Natural killer cell treated with Interleukin-12 subunit alpha and Interleukin-12 subunit beta and Interleukin-15 and Interleukin-18, amount 100 ng/mL, for 72 hours (primary cell): ENCODE measurements at regions not wholly inside any gene's neighbourhood (a gene's known extent, or its start where the extent isn't known, plus 50 kb on each side); places are given as distances from the start of the nearest gene placed in this dataset.

Experiments
- ATAC-seq, 2 donors: fragments of 150-1000 bp; cut with Tn5 transposase in 1 of 2; sonication (Bioruptor Pico), chemical (Tn5 transposase) in 1 of 2; 2 replicates each; pipeline ENCODE4 v1.10.0; 2021
- DNase-seq: peaks from one replicate; pipeline ENCODE4 v3.0.0; 2022; ENCODE audit warnings: low spot score
- H3K27ac Mint-ChIP-seq, 2 donors: 1 replicate in 1 of 2; 2 replicates in 1 of 2; pipeline ENCODE4 v1.8.0; 2022; ENCODE audit warnings: mixed read lengths in 2 of 2, mild to moderate bottlenecking in 1 of 2, moderate library complexity in 1 of 2
- H3K27me3 Mint-ChIP-seq, 2 donors: 1 replicate in 1 of 2; 2 replicates in 1 of 2; pipeline ENCODE4 v1.8.0; 2022; ENCODE audit warnings: mixed read lengths in 2 of 2
- H3K36me3 Mint-ChIP-seq: one replicate; pipeline ENCODE4 v1.8.0; 2022; ENCODE audit warnings: mixed read lengths
- H3K4me1 Mint-ChIP-seq, 2 donors: 1 replicate in 1 of 2; 2 replicates in 1 of 2; pipeline ENCODE4 v1.8.0; 2022; ENCODE audit warnings: low read depth in 2 of 2, mixed read lengths in 2 of 2, mild to moderate bottlenecking in 1 of 2
- H3K4me3 Mint-ChIP-seq: one replicate; pipeline ENCODE4 v1.8.0; 2022; ENCODE audit warnings: mixed read lengths
- H3K9me3 Mint-ChIP-seq: 2 replicates; pipeline ENCODE4 v1.8.0; 2022; ENCODE audit warnings: mixed read lengths

DNA sequence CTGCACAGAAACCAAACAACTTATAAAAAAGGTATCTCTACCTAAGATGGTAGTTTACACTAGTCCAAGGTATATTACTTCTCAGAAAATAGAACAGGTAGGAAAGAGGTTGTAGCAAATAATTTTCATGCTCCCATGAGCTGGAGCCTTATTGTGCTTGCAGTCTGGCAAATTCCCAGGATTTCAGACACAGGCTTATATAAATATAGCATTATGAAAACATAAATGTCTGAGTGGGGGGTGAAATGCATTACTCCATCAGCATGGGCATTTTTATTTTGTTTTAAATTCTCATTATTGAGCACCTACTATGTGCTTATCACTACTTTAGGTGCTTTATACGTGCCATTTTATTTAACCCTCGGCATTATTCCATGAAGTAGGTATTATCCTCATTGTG lies 83.0 kb upstream of the PHYHIPL start:
- no peak for ATAC-seq
- Mint-ChIP-seq H3K9me3 (peaks cover 8% of the 10 kb centered on the region), H3K36me3 (no peaks in the 10 kb centered on the region), H3K27ac (no peak overlapping the region), H3K4me1 (no peaks in the 10 kb centered on the region), H3K27me3 (no peaks in the 10 kb centered on the region), H3K4me3 (no peak overlapping the region)
- no peak for DNase-seq

DNA sequence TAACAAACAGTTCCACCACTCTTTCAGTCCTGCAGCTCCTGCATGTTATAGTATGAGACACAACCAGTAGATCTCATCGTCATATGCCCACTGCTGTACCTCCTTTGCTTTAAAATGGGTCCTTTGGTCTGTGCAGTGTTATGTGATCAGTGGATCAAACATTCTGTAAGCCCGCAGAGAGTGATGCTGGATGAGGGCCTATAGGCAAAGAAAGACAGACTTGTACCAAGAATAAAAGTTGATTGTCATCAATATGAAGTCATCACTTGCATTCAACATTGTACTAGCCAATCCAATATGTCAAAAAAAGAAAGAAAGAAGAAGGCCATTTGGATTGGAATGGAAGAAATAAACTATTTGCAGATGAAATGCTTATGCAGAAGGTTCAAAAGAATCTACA lies 79.8 kb upstream of the PHYHIPL start:
- Mint-ChIP-seq H3K36me3 (no peaks in the 10 kb centered on the region), H3K4me3 (no peak overlapping the region), H3K27ac (no peak overlapping the region), H3K9me3 (peaks cover 3% of the 10 kb centered on the region), H3K27me3 (no peaks in the 10 kb centered on the region), H3K4me1 (no peaks in the 10 kb centered on the region)
- no peak for DNase-seq
- no peak for ATAC-seq

- Mint-ChIP-seq H3K27ac (no peak overlapping the region), H3K4me3 (no peak overlapping the region), H3K9me3 (peaks cover 3% of the 10 kb centered on the region), H3K4me1 (no peaks in the 10 kb centered on the region), H3K36me3 (no peaks in the 10 kb centered on the region), H3K27me3 (no peaks in the 10 kb centered on the region)
- DNase-seq (no peak), ATAC-seq (no peak)
Observed at GRCh38 chr10:59098387-59098786, 78.1 kb upstream of the PHYHIPL start.

GRCh38 chr10:59098831-59099452 lies 77.5 kb upstream of the PHYHIPL start:
- no peak overlapping the region for H3K4me3 Mint-ChIP-seq
- no peak overlapping the region for H3K27ac Mint-ChIP-seq
- no peaks in the 10 kb centered on the region for H3K4me1 Mint-ChIP-seq

GRCh38 chr10:59099481-59099880 lies 77.0 kb upstream of the PHYHIPL start:
- no peaks in the 10 kb centered on the region for H3K4me1 Mint-ChIP-seq
- no peaks in the 10 kb centered on the region for H3K27me3 Mint-ChIP-seq
- DNase-seq (no peak), ATAC-seq (no peak)
- peaks cover 3% of the 10 kb centered on the region for H3K9me3 Mint-ChIP-seq
- no peak overlapping the region for H3K4me3 Mint-ChIP-seq
- no peak overlapping the region for H3K27ac Mint-ChIP-seq
- H3K36me3 Mint-ChIP-seq, result no peaks in the 10 kb centered on the region

More at GRCh38 chr10:59098831-59099452, 77.5 kb upstream of the PHYHIPL start:
- no peak for ATAC-seq
- no peak for DNase-seq
- Mint-ChIP-seq H3K36me3 (no peaks in the 10 kb centered on the region), H3K9me3 (peaks cover 3% of the 10 kb centered on the region), H3K27me3 (no peaks in the 10 kb centered on the region)

GRCh38 chr10:59102394-59102793 lies 74.0 kb upstream of the PHYHIPL start:
- Mint-ChIP-seq H3K9me3 (no peaks in the 10 kb centered on the region), H3K27ac (no peak overlapping the region), H3K27me3 (no peaks in the 10 kb centered on the region), H3K36me3 (no peaks in the 10 kb centered on the region), H3K4me3 (no peak overlapping the region), H3K4me1 (no peaks in the 10 kb centered on the region)
- ATAC-seq (no peak), DNase-seq (no peak)

- H3K4me1 Mint-ChIP-seq, result no peaks in the 10 kb centered on the region
- no peaks in the 10 kb centered on the region for H3K9me3 Mint-ChIP-seq
- no peaks in the 10 kb centered on the region for H3K27me3 Mint-ChIP-seq
- H3K36me3 Mint-ChIP-seq, result no peaks in the 10 kb centered on the region
- no peak for ATAC-seq
- H3K4me3 Mint-ChIP-seq, result no peak overlapping the region
- DNase-seq, result no peak
- H3K27ac Mint-ChIP-seq, result no peak overlapping the region
Observed at GRCh38 chr10:59104186-59104585, 72.3 kb upstream of the PHYHIPL start.

DNA sequence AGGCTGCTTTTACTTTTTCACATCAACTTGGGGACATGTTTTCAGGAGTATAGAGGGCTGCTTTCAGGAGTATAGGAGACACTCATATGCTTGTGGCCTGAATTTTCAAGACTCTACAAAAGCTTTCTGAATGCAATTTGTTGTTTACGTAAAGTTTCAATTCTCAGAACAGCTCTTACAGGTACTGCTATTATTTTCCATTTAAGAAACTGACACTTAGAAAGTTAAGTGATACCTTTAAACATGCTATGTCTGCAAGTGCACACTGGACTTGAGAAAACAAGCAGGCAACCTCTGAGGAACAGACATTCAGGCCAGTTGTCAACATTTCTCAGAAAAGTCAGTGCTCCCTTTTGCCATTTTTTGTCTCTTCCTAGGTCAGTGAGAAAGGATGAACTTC lies 70.0 kb upstream of the PHYHIPL start:
- no peak overlapping the region for H3K27ac Mint-ChIP-seq
- H3K9me3 Mint-ChIP-seq, result no peaks in the 10 kb centered on the region
- no peak overlapping the region for H3K4me3 Mint-ChIP-seq
- no peak for DNase-seq
- H3K27me3 Mint-ChIP-seq, result no peaks in the 10 kb centered on the region
- no peaks in the 10 kb centered on the region for H3K4me1 Mint-ChIP-seq
- no peak for ATAC-seq
- H3K36me3 Mint-ChIP-seq, result no peaks in the 10 kb centered on the region

DNA sequence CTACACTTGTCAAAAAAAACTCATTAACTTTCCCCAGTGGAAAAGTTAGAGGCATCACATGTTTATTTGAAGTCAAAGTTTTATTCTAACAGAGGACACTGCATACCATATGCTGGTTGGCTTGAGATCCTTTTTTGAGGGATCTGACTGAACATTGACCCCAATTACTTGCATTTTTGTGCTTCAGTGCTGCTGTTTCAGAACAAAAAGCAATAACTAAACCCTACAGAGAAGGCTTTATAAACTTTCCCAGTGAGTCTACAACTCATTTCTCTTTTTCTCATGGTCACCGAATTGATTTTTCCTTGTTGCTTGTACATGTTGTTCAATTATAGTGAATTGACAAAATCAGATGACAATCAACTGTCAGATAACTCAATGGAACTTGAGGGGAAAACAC lies 69.3 kb upstream of the PHYHIPL start:
- DNase-seq (no peak), ATAC-seq (no peak)
- Mint-ChIP-seq H3K27me3 (no peaks in the 10 kb centered on the region), H3K4me1 (no peaks in the 10 kb centered on the region), H3K27ac (no peak overlapping the region), H3K4me3 (no peak overlapping the region), H3K9me3 (no peaks in the 10 kb centered on the region), H3K36me3 (no peaks in the 10 kb centered on the region)

- DNase-seq, result no peak
- H3K4me1 Mint-ChIP-seq, result no peaks in the 10 kb centered on the region
- no peak for ATAC-seq
- H3K4me3 Mint-ChIP-seq, result no peak overlapping the region
- no peaks in the 10 kb centered on the region for H3K9me3 Mint-ChIP-seq
- H3K27ac Mint-ChIP-seq, result no peak overlapping the region
- no peaks in the 10 kb centered on the region for H3K36me3 Mint-ChIP-seq
- H3K27me3 Mint-ChIP-seq, result no peaks in the 10 kb centered on the region
Observed at GRCh38 chr10:59108296-59108870, 68.1 kb upstream of the PHYHIPL start.

DNA sequence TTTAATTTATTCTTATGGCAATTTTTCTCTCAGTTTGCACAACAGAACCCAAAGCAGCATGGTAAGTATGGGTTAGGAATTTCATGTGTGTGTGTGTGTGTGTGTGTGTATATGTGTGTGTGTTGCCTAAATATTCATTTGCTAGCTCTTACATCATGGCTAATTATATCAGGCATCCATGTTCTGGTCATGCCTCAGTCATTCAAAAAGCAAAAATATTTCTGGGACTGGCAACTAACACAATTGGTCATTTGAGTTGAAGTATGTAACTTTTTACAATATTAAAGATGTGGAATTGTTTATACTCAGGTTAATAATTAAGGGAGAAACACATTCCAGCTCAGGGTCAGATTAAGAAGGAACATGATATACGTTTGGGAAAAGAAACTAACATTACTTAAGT lies 67.6 kb upstream of the PHYHIPL start:
- no peak for ATAC-seq
- no peak overlapping the region for H3K27ac Mint-ChIP-seq
- H3K4me1 Mint-ChIP-seq, result no peaks in the 10 kb centered on the region
- DNase-seq, result no peak
- no peaks in the 10 kb centered on the region for H3K27me3 Mint-ChIP-seq
- no peak overlapping the region for H3K4me3 Mint-ChIP-seq
- H3K9me3 Mint-ChIP-seq, result no peaks in the 10 kb centered on the region
- no peaks in the 10 kb centered on the region for H3K36me3 Mint-ChIP-seq

DNA sequence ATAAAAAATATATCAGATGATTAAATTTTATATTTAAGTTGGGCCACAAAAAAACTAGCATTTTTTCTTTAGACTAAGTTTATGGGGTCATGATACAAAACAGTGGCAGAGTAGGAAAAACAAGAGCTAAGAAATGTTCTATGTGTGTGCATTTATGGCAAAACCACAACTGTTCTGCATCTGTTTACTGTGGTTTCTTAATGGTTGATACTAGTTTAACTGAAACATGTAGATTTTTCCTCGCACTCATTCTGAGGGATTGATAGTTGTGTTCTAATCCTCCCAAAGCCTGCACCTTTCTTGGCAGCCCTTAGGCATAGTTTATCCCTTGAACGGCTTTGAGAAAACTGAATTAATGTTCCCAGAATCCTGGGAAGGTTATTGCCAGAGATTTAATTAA lies 66.6 kb upstream of the PHYHIPL start:
- Mint-ChIP-seq H3K36me3 (no peaks in the 10 kb centered on the region), H3K27ac (no peak overlapping the region), H3K4me3 (no peak overlapping the region), H3K9me3 (no peaks in the 10 kb centered on the region), H3K27me3 (no peaks in the 10 kb centered on the region), H3K4me1 (no peaks in the 10 kb centered on the region)
- DNase-seq, result no peak
- no peak for ATAC-seq

- Mint-ChIP-seq H3K27me3 (no peaks in the 10 kb centered on the region), H3K9me3 (peaks cover 25% of the 10 kb centered on the region), H3K4me1 (no peaks in the 10 kb centered on the region), H3K36me3 (no peaks in the 10 kb centered on the region), H3K27ac (no peak overlapping the region), H3K4me3 (no peak overlapping the region)
- DNase-seq, result no peak
- no peak for ATAC-seq
Observed at GRCh38 chr10:59124187-59124586, 52.3 kb upstream of the PHYHIPL start.

DNA sequence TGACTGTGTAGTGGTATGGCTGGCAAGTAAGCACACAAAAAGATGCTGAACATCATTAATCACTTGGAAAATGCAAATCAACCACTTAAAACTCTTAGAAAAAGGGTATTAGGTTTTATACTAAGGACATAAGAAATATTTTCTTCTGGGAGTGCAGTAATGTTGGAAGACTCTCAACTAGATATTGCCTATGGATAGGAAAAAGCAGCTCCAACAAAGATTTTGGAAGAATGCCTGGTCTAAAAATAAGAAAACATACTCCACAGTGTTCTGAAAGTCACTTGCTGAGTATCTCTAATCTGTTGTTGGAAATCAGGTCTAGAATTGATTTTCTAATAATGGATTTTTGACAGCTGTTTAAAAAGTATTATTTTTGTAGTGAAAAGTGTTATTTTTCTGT lies 50.8 kb upstream of the PHYHIPL start:
- no peaks in the 10 kb centered on the region for H3K36me3 Mint-ChIP-seq
- DNase-seq, result no peak

GRCh38 chr10:59126261-59126660 lies 50.2 kb upstream of the PHYHIPL start:
- DNase-seq (no peak), ATAC-seq (no peak)
- Mint-ChIP-seq H3K9me3 (peaks cover 18% of the 10 kb centered on the region), H3K27me3 (no peaks in the 10 kb centered on the region), H3K4me3 (no peak overlapping the region), H3K4me1 (no peaks in the 10 kb centered on the region), H3K36me3 (no peaks in the 10 kb centered on the region), H3K27ac (no peak overlapping the region)

More for the DNA sequence above, 50.8 kb upstream of the PHYHIPL start:
- H3K27ac Mint-ChIP-seq, result no peak overlapping the region
- no peaks in the 10 kb centered on the region for H3K4me1 Mint-ChIP-seq
- no peak for ATAC-seq
- H3K27me3 Mint-ChIP-seq, result no peaks in the 10 kb centered on the region
- H3K9me3 Mint-ChIP-seq, result peaks cover 20% of the 10 kb centered on the region
- no peak overlapping the region for H3K4me3 Mint-ChIP-seq
